Body of pancreas (tissue), 4 donors: ENCODE measurements at regions not wholly inside any gene's neighbourhood (a gene's known extent, or its start where the extent isn't known, plus 50 kb on each side); places are given as distances from the start of the nearest gene placed in this dataset.

Experiments used
- CTCF ChIP-seq, 7 experiments: fragments of 450-650 bp in 4 of 7; fragments of 200-600 bp in 3 of 7; sonication (generic) in 3 of 7; IDR thresholded peaks; one replicate each; pipeline ENCODE4 v1.5.1; 2016 to 2019; ENCODE audit warnings: antibody characterized with exemption in 7 of 7
- POLR2A ChIP-seq, 3 donors: fragments of 450-650 bp; IDR thresholded peaks; one replicate each; pipeline ENCODE4 v1.6.1; 2016; ENCODE audit warnings: antibody characterized with exemption in 3 of 3, mild to moderate bottlenecking in 2 of 3

DNA sequence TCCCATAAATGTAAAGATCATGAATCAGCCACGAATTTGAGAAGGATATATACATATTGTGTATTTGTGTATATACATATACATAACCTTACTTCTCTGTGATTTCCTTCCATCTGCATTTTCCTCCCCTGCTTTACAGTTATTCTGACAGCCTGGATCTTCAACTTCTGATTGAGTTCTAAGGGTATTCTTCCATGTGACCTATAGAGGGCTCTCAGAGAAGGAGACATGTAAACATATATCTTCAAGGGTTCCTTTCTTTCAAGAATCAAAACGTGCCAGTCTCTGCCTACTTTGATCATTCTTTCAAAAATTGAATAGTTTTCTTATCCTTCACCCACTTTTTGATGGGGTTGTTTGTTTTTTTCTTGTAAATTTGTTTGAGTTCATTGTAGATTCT lies 453.7 kb upstream of the POT1 start:
- no peak for TF ChIP-seq CTCF (IDR thresholded peaks at IDR 0.05)
- TF ChIP-seq POLR2A (IDR thresholded peaks at IDR 0.05), result no peak
